WERI-Rb-1 (cell line): ENCODE measurements at regions not wholly inside any gene's neighbourhood (a gene's known extent, or its start where the extent isn't known, plus 50 kb on each side); places are given as distances from the start of the nearest gene placed in this dataset.

ENCODE experiments used
- DNase-seq: peaks from one replicate; pipeline ENCODE4 v3.0.0-alpha.2; 2020
- H3K27ac ChIP-seq: fragments of 250-450 bp; sonication (Bioruptor Pico); 2 replicates; pipeline ENCODE4 v1.5.1; 2020; ENCODE audit warnings: mild to moderate bottlenecking, moderate library complexity
- H3K27me3 ChIP-seq: fragments of 250-450 bp; sonication (Bioruptor Pico); 2 replicates; pipeline ENCODE4 v1.5.1; 2021; ENCODE audit warnings: mild to moderate bottlenecking, low read depth, moderate library complexity; ENCODE audit not compliant: insufficient read depth, severe bottlenecking
- H3K36me3 ChIP-seq: fragments of 250-450 bp; sonication (Bioruptor Pico); 2 replicates; pipeline ENCODE4 v1.5.1; 2020; ENCODE audit warnings: mild to moderate bottlenecking, moderate library complexity
- H3K4me3 ChIP-seq: 2 replicates; pipeline ENCODE4 v1.5.1; 2011; ENCODE audit warnings: low read depth, mild to moderate bottlenecking, control low read depth, low read length
- H3K9me3 ChIP-seq: fragments of 250-450 bp; sonication (Bioruptor Pico); 2 replicates; pipeline ENCODE4 v1.5.1; 2021; ENCODE audit warnings: mild to moderate bottlenecking, moderate library complexity; ENCODE audit not compliant: severe bottlenecking
- TF ChIP-seq, protein P1 (sequence below): IDR thresholded peaks from 2 replicates; pipeline ENCODE4 v1.5.1; 2011; ENCODE audit warnings: low read depth, mild to moderate bottlenecking, control low read depth, inconsistent platforms, low read length

GRCh38 chr14:42683707-42684106, 1077.0 kb downstream of the LRFN5 start:
- H3K4me3 ChIP-seq = no peak overlapping the region
- H3K27ac ChIP-seq = no peak overlapping the region
- no peak for DNase-seq
- TF ChIP-seq, protein P1, sequence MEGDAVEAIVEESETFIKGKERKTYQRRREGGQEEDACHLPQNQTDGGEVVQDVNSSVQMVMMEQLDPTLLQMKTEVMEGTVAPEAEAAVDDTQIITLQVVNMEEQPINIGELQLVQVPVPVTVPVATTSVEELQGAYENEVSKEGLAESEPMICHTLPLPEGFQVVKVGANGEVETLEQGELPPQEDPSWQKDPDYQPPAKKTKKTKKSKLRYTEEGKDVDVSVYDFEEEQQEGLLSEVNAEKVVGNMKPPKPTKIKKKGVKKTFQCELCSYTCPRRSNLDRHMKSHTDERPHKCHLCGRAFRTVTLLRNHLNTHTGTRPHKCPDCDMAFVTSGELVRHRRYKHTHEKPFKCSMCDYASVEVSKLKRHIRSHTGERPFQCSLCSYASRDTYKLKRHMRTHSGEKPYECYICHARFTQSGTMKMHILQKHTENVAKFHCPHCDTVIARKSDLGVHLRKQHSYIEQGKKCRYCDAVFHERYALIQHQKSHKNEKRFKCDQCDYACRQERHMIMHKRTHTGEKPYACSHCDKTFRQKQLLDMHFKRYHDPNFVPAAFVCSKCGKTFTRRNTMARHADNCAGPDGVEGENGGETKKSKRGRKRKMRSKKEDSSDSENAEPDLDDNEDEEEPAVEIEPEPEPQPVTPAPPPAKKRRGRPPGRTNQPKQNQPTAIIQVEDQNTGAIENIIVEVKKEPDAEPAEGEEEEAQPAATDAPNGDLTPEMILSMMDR = no peak
- H3K36me3 ChIP-seq = no peaks in the 10 kb centered on the region
- H3K9me3 ChIP-seq = no peaks in the 10 kb centered on the region
- peaks cover 17% of the 10 kb centered on the region for H3K27me3 ChIP-seq

DNA sequence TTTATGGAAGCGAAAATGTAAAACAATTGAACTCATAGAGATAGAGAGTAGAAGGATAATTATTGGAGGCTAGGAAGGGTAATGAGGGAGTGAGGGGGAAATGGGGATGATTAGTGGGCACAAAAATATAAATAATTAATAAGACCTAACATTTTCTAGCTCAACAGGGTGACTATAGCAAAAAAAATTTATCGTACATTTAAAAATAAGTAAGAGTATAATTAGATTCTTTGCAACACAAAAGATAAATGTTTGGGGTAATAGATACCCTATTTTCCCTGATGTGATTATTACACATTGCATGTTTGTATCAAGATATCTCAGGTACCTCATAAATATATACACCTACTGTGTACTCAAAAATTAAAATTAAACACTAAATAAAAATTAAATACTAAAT, 1070.0 kb downstream of the LRFN5 start:
- no peak for DNase-seq
- no peaks in the 10 kb centered on the region for H3K36me3 ChIP-seq
- H3K27me3 ChIP-seq = peaks cover 14% of the 10 kb centered on the region
- TF ChIP-seq, protein P1 = no peak
- no peak overlapping the region for H3K4me3 ChIP-seq
- H3K9me3 ChIP-seq = no peaks in the 10 kb centered on the region
- H3K27ac ChIP-seq = no peak overlapping the region

GRCh38 chr14:42673963-42674362, 1067.3 kb downstream of the LRFN5 start:
- no peaks in the 10 kb centered on the region for H3K36me3 ChIP-seq
- no peaks in the 10 kb centered on the region for H3K9me3 ChIP-seq
- no peak for DNase-seq
- H3K4me3 ChIP-seq = no peak overlapping the region
- peaks cover 10% of the 10 kb centered on the region for H3K27me3 ChIP-seq
- H3K27ac ChIP-seq = no peak overlapping the region
- TF ChIP-seq, protein P1 = no peak

- Histone ChIP-seq H3K36me3 (no peaks in the 10 kb centered on the region), H3K27me3 (peaks cover 14% of the 10 kb centered on the region), H3K4me3 (no peak overlapping the region), H3K9me3 (no peaks in the 10 kb centered on the region), H3K27ac (no peak overlapping the region)
- no peak for DNase-seq
- TF ChIP-seq, protein P1 = no peak
Measured at GRCh38 chr14:42671636-42672035, 1065.0 kb downstream of the LRFN5 start.

GRCh38 chr14:42665083-42665482, 1058.4 kb downstream of the LRFN5 start:
- Histone ChIP-seq H3K27me3 (peaks cover 4% of the 10 kb centered on the region), H3K9me3 (no peaks in the 10 kb centered on the region), H3K36me3 (no peaks in the 10 kb centered on the region), H3K27ac (no peak overlapping the region), H3K4me3 (no peak overlapping the region)
- no peak for DNase-seq
- TF ChIP-seq, protein P1 = no peak

- Histone ChIP-seq H3K36me3 (no peaks in the 10 kb centered on the region), H3K27ac (no peak overlapping the region), H3K4me3 (no peak overlapping the region), H3K9me3 (no peaks in the 10 kb centered on the region), H3K27me3 (peaks cover 6% of the 10 kb centered on the region)
- TF ChIP-seq, protein P1 = no peak
- DNase-seq = no peak
Measured at GRCh38 chr14:42664190-42664589, 1057.5 kb downstream of the LRFN5 start.
